ENCODE measurements at regions not wholly inside any gene's neighbourhood (a gene's known extent, or its start where the extent isn't known, plus 50 kb on each side); places are given as distances from the start of the nearest gene placed in this dataset.

DNA sequence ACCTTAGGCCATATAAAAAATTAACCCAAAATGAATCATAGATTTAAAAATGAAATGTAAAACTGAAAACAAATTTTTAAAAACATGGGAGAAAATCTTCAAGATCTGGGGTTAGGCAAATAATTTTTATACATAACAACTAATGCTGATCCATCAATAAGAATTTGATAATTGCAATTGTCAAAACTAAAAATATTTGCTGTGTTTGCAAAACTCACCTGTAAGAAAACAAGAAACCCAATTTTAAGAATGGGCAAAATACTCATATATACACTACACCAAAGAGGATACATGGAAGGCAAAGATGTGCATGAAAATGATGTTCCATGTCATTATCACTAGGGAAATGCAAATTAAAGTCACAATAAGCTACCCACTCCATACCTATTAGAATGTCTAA, 194.8 kb upstream of the NRP1 start:
- DNase-seq, result no peak

DNA sequence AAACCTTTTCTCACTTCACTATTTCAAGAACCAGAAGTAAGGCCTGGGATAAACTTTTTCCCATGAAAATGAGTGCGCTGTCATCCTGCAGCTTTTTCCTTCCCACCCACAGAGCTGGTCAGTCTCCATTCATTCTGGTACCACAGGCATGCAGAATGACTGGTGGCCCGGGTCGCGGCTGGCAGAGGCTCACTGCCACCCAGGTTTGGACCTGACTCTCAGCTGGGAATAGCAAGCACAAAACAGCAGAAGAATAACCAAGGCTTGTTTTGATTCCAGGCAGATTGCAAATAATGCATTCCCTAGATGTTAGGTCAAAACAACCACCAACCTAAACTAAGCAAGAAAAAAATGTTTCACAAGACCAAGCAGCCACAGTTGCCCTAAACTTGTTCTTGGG, 190.5 kb upstream of the NRP1 start:
- no peak for DNase-seq

DNA sequence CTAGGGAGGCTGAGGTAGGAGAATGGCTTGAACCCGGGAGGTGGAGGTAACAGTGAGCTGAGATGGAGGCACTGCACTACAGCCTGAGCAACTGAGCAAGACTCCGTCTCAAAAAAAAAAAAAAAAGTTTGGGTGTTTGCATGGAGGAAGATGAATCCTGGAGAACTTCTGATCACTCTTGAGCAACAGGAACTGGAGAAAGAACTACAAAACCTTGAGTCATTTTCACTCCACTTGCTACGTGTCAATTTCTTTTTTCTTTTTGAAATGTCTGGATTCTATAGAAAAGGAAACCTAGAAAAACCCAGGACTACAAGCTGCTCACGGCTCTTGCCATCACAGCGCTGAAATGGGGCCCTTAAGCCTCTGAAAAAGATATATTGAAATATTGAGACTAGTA, 189.6 kb upstream of the NRP1 start:
- DNase-seq, result no peak

DNA sequence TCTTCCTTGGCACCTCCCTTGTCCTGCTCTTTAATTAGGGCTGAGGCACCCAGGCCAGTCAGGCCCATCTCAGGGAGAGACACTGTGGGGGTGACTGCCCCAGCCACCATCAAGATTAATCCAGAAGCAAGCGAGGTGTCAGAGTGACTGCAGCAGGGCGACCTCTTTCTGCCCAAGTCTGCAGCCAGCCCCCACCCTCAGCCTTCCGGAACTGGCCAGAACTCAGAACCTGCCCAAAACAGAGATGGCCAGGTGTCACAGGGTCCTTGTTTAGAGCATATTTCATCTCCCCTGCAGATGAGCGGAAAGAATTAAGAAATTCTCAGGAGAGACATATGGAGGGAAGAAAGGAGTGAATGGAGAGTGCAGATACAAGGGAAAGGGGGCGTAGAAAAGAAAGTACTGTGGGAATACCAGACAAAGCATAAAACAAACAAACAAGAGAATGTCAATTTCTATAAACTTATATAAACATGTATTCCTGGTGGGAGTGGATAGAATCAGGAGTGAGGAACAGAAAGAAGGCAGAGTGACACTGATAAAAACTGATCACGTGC, 188.8 kb upstream of the NRP1 start:
- no peak for DNase-seq

DNA sequence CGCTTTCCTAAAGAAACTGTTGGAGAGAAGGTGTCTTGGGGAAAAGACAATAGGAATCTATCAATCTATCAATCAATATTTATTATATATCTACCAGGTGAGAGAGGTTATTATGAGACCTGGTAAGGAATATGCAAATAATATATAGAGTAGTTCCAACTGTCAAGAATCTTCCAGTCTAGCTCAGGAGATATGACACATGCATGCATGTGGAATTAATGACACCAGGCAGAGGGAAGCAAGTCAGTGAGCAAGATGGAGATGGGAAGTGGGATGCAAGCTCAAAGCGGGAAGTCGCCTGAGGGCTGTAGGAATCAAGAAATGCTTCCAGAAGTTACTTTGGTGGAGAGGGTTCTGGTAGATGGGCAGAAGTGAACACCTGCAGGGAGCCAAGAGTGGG, 187.4 kb upstream of the NRP1 start:
- DNase-seq, result no peak

DNA sequence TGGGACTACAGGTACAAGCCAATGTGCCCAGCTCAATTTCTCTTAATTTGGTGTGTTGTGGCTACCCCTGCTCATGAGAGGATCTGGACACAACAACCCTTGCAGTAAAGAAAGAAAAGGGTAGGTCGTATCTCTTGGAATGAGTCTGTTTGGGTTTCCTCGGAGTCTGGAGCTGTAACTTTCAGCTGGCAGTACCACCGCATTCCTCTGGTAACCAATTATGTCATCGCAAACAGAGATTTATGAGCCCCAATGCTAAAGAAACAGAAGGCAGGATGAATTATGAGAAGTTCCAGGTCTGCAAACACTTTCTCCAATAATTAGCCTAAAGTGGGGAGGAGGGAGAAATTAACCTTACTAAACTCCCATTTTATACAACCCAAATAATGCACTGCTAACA, 186.6 kb upstream of the NRP1 start:
- no peak for DNase-seq

DNA sequence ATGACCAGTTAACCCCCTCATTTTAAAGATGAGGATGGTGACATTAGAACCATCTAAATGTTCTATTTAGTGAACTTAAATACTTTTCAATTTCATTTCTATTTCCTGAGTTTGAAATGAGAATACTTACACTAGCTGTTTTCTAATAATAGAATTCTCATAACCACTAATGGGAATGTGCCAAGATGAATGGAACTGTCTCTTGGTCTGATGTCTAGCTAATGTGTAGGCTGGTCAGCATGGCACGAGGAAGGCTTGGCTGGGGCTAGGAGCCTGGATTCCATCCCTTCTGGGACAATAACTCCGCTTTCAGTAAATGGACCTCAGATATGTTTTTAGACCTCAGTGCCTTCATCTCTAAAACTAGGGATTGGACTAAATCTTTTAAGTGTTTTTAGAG, 185.8 kb upstream of the NRP1 start:
- DNase-seq, result no peak

DNA sequence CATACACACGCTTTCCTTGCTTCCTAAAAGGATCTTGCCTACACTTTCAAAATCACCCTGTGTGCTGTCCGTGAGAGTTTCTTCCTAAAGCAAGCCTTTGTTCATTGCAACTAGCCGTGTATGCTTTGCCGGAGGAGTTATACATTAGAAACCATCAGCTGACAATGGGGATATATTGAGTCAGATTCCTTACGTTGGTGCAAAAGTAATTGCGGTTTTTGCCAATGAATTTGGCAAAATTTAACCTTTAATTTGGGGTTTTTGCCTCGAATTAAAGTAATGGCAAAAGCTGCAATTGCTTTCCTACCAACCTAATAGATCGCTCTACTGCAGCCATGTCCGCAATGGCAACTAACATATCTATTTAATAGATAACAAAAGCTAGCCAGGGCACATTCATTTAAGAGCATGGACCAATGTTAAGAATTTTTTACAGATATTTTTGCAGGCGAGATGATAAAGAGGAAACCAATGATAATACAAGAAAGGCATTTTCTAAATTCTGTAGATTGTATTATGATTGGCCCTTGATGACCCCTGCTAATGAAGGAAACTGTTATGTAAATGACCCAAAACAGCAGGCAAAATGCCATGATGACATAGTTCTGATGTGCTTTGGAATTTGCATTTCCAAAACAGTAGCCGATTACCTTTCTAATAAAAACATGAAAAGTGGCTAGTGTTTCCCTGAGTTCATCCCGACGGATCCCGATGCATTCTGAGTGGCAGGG, 184.8 kb upstream of the NRP1 start:
- DNase-seq, result no peak

DNA sequence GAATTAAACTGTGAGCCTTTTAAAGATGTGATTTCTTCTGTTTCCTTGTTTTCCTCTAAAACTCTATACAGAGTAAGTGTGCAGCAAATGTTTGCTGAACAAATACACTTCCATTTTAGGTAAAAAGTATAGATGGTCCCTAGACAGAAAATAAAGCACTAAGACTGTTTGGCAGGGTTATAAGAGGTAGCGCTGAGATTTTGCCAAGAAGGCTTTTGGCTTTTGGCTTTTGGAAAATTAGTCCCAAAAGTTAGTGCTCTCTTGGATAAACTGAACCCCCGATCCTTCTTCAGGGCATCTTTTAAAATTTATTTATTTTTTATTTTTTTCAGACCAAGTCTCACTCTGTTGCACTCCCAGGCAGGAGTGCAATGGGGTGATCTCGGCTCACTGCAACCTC, 175.7 kb upstream of the NRP1 start:
- no peak for DNase-seq

DNA sequence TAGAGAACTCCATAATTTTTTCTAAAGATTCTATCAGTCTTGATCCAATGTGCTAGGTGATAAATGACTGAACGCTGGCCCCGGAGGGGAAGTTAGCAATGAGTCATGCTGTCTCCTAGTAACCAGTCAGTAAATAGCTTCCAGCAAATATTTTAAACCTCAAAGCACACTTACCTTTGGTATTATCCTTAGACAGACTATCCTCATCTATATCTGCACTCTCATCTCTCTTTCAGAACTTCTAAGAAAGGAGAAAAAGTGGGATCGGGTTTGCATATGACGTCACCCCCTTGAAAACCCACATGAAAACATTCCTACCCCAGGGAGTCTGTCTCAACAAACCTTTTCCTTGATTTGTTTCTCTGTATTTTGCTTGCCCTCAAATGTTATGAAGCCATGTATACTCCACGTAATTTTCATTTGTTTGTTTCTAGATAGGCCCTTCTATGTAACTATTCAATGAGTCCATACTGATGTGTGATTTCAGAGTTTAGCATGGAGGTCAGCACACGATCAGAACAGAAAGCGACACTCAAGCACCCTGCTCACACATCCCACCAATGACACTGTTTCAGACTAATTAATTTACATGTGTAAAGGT, 174.9 kb upstream of the NRP1 start:
- DNase-seq, result peak; percentile 39

DNA sequence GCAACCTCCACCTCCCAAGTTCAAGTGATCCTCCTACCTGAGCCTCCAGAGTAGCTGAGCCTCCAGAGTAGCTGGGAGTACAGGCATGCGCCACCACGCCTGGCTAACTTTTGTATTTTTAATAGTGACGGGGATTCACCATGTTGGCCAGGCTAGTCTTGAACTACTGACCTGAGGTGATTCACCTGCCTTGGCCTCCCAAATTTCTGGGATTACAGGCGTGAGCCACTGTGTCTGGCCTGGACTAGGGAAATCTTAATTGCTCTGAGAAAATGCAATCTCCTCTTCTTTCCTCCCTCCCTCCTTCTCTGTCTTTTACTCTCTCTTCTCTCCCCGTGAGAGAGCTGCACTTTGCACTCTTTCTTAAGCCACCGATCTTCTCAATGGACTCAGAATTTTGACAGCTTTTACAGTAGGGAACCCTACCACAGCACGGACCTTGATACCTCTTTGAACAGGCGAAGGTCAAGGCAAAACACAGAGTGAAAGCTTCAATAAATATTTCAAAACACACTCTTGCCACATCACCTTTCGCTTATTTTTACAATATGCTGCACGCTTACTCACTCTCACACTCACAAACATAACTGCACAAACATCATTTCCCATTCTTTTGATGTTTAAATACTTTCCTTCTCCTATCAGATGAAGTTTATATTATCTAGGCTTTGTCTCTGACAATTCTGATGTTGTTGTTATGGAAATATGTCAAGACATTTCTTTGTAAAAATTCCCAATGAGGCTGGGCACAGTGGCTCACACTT, 173.4 kb upstream of the NRP1 start:
- DNase-seq, result no peak

DNA sequence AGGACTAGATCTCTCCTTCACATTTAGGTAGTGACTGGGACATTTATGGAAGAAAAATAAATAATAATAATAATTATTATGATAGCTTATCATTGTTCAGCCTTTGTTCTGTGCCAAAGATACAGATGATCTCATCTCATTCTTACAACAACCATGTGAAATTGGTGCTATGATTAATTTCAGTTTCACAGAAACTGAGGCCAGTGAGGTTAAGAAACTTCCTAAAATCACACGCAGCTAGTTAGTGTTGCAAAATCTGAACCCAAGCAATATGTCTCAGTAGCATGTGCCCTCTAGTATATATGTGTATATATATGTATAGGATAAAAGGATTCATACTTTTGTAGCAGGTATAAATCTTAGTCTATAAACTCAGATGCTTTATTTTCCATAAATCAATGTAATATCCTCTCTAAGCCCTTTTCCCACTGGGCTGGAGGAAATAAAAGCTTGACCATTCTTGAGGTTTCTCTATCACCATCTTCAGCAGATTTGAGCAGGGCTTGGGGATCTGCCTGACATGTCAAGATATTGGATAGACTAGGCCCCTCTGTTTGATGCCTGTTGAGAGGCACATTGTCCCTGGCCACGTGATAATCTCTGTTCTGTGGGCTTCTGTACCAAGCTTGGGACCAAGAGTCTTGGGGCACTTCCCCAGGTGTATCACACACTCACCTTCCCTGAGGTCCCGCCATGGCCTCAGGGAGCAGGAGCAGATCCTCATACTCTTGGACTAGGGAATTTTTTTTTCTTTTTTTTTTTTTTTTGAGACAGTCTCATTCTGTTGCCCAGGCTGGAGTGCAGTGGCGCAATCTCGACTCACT, 172.6 kb upstream of the NRP1 start:
- DNase-seq, result no peak

DNA sequence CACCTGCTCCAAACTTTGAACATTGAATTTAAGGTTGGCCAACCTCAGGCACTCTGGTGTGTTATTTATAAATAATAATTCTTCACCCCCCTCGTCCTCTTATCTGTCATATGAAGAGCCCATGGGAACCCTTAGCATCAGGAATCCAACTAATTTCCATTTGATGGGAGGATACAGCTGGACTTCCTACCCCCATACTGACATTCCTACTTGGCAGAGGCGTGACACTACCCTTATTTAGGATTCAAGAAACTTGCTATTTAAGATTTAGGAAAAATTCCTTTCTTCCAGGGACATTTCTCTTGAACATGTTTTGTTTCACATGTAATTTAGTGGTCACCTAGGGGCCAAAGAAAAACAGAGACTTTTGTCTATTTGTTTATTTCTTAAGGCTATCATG, 171.9 kb upstream of the NRP1 start:
- DNase-seq, result no peak

DNA sequence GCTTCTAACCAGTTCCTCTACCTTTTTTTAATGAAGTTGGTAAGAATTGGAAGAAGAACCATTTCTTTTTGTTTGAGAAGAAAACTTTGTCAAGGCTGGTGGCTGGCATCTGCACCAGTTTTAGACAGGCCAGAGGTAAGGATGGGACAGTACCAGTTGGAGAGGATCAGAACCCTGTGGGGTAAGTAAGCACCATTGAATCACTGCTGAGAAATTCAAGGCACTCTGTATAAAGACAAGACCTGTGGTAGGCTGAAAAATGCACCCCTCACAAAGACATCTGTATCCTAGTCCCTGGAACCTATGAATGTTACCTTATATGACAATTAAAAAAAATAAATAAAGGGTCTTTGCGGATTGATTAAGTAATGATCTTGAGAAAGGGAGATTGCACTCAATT, 166.7 kb upstream of the NRP1 start:
- no peak for DNase-seq

DNA sequence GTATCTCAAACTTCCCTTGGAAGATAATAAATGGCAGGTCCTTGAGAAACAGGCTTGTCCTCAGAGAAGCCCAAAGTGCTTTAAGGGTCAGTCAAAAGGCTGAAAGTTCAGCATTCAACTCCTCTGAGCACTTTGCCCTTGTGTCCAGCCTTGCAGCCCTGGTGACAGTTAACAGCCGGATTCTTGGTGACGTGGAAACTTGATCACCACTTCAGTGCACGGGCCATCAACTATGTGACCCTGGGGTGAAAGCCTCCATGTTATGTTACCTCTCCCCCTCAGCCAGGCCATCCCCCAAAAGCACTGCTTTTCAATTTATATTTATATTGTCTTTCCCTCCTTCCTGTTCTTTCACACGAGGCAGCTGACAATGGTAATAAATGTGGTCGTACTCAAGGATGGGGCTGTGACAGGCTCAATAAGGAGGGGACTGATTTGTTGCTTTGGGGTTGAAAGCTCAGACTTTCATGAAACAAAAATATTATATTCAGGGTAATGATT, 164.0 kb upstream of the NRP1 start:
- DNase-seq, result no peak

DNA sequence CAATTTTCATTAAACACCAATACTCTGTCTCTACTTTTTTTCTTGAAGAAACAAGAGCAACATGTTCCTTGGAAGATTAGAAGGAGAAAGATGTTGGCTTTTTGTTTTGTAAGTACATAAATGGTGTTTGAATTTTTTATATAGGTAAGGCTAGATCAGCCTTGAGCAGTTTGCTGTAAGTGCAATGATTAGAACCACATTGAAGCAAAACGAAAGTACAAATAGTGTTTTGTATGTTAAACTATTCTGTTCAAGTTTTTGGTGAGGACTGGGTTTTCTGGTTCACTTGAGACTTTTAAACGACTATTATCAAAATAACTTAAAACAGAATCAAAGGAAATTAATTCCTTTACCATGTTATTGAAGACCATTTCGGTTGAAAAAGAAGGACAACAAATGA, 162.9 kb upstream of the NRP1 start:
- DNase-seq, result no peak

DNA sequence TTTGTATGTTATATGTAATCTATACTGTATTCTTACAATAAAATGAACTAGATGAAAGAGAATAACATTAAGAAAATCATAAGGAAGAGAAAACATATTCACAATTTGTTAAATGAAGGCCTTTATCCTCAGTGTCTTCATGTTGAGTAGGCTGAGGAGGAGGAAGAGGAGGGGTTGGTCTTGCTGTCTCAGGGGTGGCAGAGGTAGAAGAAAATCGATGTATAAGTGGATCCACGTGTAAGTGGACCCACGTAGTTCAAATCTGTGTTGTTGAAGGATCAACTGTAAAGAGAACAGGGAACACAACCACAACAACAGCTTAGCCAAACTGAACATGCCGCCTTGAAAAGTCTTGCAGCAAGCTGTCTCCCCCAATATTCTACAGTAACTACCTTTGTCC, 161.6 kb upstream of the NRP1 start:
- no peak for DNase-seq

DNA sequence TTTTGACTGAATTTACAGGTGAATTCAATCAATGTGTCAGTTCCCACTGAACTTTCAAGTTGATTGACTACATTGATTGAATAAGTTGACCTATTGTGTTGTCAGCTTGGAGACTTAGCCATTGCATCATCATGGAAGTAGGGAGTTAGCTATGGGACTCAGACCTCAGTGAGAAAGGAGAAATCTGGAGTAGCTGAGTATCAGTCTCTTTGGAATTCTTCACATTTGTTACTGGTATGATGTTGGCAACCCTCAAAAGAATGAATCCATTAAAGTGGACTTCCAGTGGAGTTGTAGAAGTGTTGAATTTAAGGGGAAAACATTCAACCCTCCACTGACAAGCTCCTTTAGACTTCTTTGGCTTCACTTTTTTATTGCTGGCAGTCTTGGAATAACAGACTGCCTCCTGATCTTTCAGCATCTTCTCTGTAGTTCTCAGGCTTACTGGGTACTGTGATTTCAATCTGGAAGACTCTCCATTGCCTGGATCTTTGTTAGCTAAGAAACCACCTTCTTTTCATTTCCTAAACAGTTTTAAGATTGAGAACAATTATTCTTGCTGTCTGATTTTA, 160.3 kb upstream of the NRP1 start:
- DNase-seq, result no peak

DNA sequence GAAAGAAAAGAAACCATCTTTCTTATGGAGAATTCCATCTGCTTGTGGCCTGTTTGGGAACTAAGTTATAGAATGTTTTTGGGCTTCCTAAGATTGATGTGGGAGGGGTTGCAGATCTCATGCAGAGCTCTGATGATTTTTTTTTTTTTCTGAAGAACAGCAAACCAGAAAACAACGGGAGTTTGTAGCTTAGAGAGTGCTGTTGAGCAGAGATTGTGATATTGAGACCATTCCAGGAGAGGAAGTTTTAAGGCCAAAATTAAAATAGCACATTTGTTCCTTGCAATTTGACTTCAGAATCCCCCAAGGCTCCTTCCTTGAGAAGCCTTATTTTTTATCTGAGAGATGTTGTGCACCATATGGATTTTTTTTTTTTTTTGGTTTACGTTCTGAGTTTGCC, 159.5 kb upstream of the NRP1 start:
- no peak for DNase-seq

DNA sequence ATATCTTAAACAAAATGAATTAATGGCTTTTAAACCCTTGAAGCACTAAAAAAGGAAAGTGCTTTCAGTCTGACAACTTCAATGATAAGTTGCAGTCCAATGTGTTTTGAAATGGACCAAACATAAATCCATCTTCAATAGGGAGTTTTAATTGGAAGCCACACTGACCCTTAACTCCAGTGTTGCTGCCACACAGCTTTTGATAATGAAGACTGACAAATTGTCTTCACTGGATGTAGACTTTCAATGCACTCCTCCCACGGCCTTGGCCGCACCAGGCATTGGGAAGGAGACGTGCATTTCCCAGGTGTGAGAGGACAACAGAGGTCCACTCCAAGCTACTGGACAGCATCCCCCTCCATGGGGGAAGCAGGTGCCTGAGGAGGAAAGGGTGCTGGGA, 159.0 kb upstream of the NRP1 start:
- DNase-seq, result no peak

DNA sequence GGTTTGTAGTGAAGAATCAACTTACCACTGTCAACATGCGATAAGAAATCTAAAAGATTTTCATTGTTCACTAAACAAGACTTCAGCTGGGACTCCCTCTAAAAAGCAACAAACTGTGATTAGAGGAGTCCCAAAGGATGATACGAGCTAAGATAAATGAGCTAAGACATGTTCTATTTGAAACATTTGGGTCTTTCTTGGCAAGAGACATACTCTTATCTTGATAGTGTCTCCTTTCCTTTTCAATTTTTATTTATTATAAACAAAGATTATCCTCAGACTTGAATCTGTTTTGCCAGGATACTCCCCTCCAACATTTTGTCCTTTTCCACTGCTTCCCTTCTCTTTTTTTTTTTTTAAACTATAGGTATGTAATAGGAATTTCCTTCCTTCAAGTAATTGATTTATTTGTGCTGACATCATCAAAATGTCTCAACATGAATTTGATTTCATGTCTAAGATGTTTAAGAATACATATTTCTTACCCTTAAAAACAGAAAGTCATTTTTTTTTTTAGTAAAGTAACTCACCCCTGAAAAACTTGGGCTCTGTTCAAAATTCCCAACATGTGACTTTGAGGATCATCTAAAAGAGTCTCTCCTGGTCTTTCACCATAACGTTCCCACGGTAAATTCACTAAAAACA, 158.4 kb upstream of the NRP1 start:
- no peak for DNase-seq

Measured in stimulated activated CD4-positive, alpha-beta T cell treated with anti-CD3 and anti-CD28 coated beads, Interleukin-1b, Interleukin-23, amount 100 ng/mL, for 48 hours (primary cell).